ENCODE measurements at regions not wholly inside any gene's neighbourhood (a gene's known extent, or its start where the extent isn't known, plus 50 kb on each side); places are given as distances from the start of the nearest gene placed in this dataset.
"Not testable (repeated sequence)": the region's sequence is repeated elsewhere in the genome, so short reads cannot be mapped to it uniquely, and the experiment has no call there.

- DNase-seq: peak in 1 of 2 experiments; percentile 12
- no peak for TF ChIP-seq POLR2A (IDR thresholded peaks at IDR 0.05; ENCODE audit: low read length)
- TF ChIP-seq GATA1 (IDR thresholded peaks at IDR 0.05; ENCODE audit: low read depth, low read length): no peak
These were observed 458.5 kb upstream of the FLRT2 start for GRCh38 chr14:85071447-85071846.

GRCh38 chr14:85074955-85075354, 455.0 kb upstream of the FLRT2 start:
- TF ChIP-seq GATA1 (IDR thresholded peaks at IDR 0.05; ENCODE audit: low read depth, low read length): no peak
- no peak for TF ChIP-seq POLR2A (IDR thresholded peaks at IDR 0.05; ENCODE audit: low read length)
- DNase-seq: no peak

- no peak for TF ChIP-seq GATA1 (IDR thresholded peaks at IDR 0.05; ENCODE audit: low read depth, low read length)
- no peak for TF ChIP-seq POLR2A (IDR thresholded peaks at IDR 0.05; ENCODE audit: low read length)
- no peak for DNase-seq
These were observed 454.1 kb upstream of the FLRT2 start for GRCh38 chr14:85075694-85076476.

GRCh38 chr14:85077716-85078115, 452.2 kb upstream of the FLRT2 start:
- not testable (repeated sequence) for DNase-seq

- peak; percentile 79 to 94 for DNase-seq
- TF ChIP-seq POLR2A (IDR thresholded peaks at IDR 0.05; ENCODE audit: low read length) (no peak), GATA1 (IDR thresholded peaks at IDR 0.05; ENCODE audit: low read depth, low read length) (no peak)
These were observed 449.9 kb upstream of the FLRT2 start for GRCh38 chr14:85079842-85080730.

- TF ChIP-seq GATA1 (IDR thresholded peaks at IDR 0.05; ENCODE audit: low read depth, low read length) (no peak), POLR2A (IDR thresholded peaks at IDR 0.05; ENCODE audit: low read length) (no peak)
- no peak for DNase-seq
These were observed 445.6 kb upstream of the FLRT2 start for GRCh38 chr14:85084344-85084743.

- no peak for DNase-seq
- no peak for TF ChIP-seq GATA1 (IDR thresholded peaks at IDR 0.05; ENCODE audit: low read depth, low read length)
- no peak for TF ChIP-seq POLR2A (IDR thresholded peaks at IDR 0.05; ENCODE audit: low read length)
These were observed 444.0 kb upstream of the FLRT2 start for GRCh38 chr14:85085981-85086380.

GRCh38 chr14:85087201-85087600, 442.7 kb upstream of the FLRT2 start:
- TF ChIP-seq GATA1 (IDR thresholded peaks at IDR 0.05; ENCODE audit: low read depth, low read length): no peak
- no peak for DNase-seq

GRCh38 chr14:85088192-85088591, 441.8 kb upstream of the FLRT2 start:
- DNase-seq: no peak
- no peak for TF ChIP-seq POLR2A (IDR thresholded peaks at IDR 0.05; ENCODE audit: low read length)
- TF ChIP-seq GATA1 (IDR thresholded peaks at IDR 0.05; ENCODE audit: low read depth, low read length): no peak

- no peak for DNase-seq
- no peak for TF ChIP-seq POLR2A (IDR thresholded peaks at IDR 0.05; ENCODE audit: low read length)
- TF ChIP-seq GATA1 (IDR thresholded peaks at IDR 0.05; ENCODE audit: low read depth, low read length): no peak
These were observed 439.3 kb upstream of the FLRT2 start for GRCh38 chr14:85090681-85091080.

- DNase-seq: no peak
- TF ChIP-seq POLR2A (IDR thresholded peaks at IDR 0.05; ENCODE audit: low read length) (no peak), GATA1 (IDR thresholded peaks at IDR 0.05; ENCODE audit: low read depth, low read length) (no peak)
These were observed 436.2 kb upstream of the FLRT2 start for GRCh38 chr14:85093631-85094330.

- DNase-seq: no peak
- no peak for TF ChIP-seq POLR2A (IDR thresholded peaks at IDR 0.05; ENCODE audit: low read length)
- no peak for TF ChIP-seq GATA1 (IDR thresholded peaks at IDR 0.05; ENCODE audit: low read depth, low read length)
These were observed 427.4 kb upstream of the FLRT2 start for GRCh38 chr14:85102591-85102990.

GRCh38 chr14:85106506-85106905, 423.4 kb upstream of the FLRT2 start:
- no peak for TF ChIP-seq POLR2A (IDR thresholded peaks at IDR 0.05; ENCODE audit: low read length)
- TF ChIP-seq GATA1 (IDR thresholded peaks at IDR 0.05; ENCODE audit: low read depth, low read length): no peak
- DNase-seq: no peak

GRCh38 chr14:85112762-85113161, 417.2 kb upstream of the FLRT2 start:
- no peak for DNase-seq
- TF ChIP-seq GATA1 (IDR thresholded peaks at IDR 0.05; ENCODE audit: low read depth, low read length): no peak
- no peak for TF ChIP-seq POLR2A (IDR thresholded peaks at IDR 0.05; ENCODE audit: low read length)

Measured in erythroblast (primary cell).